HEK293T (cell line): ENCODE measurements at regions not wholly inside any gene's neighbourhood (a gene's known extent, or its start where the extent isn't known, plus 50 kb on each side); places are given as distances from the start of the nearest gene placed in this dataset.
"Not testable (repeated sequence)": the region's sequence is repeated elsewhere in the genome, so short reads cannot be mapped to it uniquely, and the experiment has no call there.

ENCODE experiments used
- CTCF ChIA-PET: fragments of 350-600 bp; formaldehyde crosslinking; extraction: SDS; loops from one replicate; lab custom pipeline; 2021; ENCODE audit warnings: antibody characterized with exemption, inconsistent platforms; lab: Yijun Ruan, JAX
- POLR2A ChIA-PET: fragments of 350-600 bp; formaldehyde crosslinking; extraction: SDS; loops from one replicate; lab custom pipeline; 2020; ENCODE audit warnings: antibody characterized with exemption, inconsistent platforms; lab: Yijun Ruan, JAX
- DNase-seq: peaks from one replicate; pipeline ENCODE4 v3.0.0; 2012; ENCODE audit warnings: mixed read lengths; ENCODE audit errors: extremely low spot score
- ARNT ChIP-seq: fragments of 450-650 bp; IDR thresholded peaks from 2 replicates; pipeline ENCODE4 v1.6.1; 2017; ENCODE audit warnings: mild to moderate bottlenecking
- BHLHE40 ChIP-seq: fragments of 450-650 bp; IDR thresholded peaks from 2 replicates; pipeline ENCODE4 v1.6.1; 2016; ENCODE audit warnings: mild to moderate bottlenecking, moderate library complexity, borderline replicate concordance
- CTBP1 ChIP-seq: fragments of 450-650 bp; IDR thresholded peaks from 2 replicates; pipeline ENCODE4 v1.6.1; 2016; ENCODE audit warnings: borderline replicate concordance
- ELF4 ChIP-seq: fragments of 450-650 bp; IDR thresholded peaks from 2 replicates; pipeline ENCODE4 v1.6.1; 2017; ENCODE audit warnings: antibody characterized with exemption
- FOXA1 ChIP-seq: fragments of 450-650 bp; IDR thresholded peaks from 2 replicates; pipeline ENCODE4 v1.6.1; 2016; ENCODE audit warnings: mild to moderate bottlenecking
- FOXK2 ChIP-seq: fragments of 450-650 bp; IDR thresholded peaks from 2 replicates; pipeline ENCODE4 v1.6.1; 2016; ENCODE audit warnings: mild to moderate bottlenecking
- FOXM1 ChIP-seq: fragments of 450-650 bp; IDR thresholded peaks from 2 replicates; pipeline ENCODE4 v1.6.1; 2017; ENCODE audit warnings: mild to moderate bottlenecking, borderline replicate concordance
- HDGF ChIP-seq: fragments of 450-650 bp; IDR thresholded peaks from 2 replicates; pipeline ENCODE4 v1.6.1; 2017; ENCODE audit warnings: antibody characterized with exemption, borderline replicate concordance
- L3MBTL2 ChIP-seq: fragments of 450-650 bp; conservative IDR thresholded peaks from 2 replicates; pipeline ENCODE4 v1.6.1; 2016; ENCODE audit warnings: mild to moderate bottlenecking
- LEF1 ChIP-seq: fragments of 450-650 bp; IDR thresholded peaks from 2 replicates; pipeline ENCODE4 v1.6.1; 2017; ENCODE audit warnings: mild to moderate bottlenecking, borderline replicate concordance
- NFRKB ChIP-seq: fragments of 450-650 bp; IDR thresholded peaks from 2 replicates; pipeline ENCODE4 v1.6.1; 2016; ENCODE audit warnings: mild to moderate bottlenecking, moderate library complexity
- SP1 ChIP-seq: fragments of 450-650 bp; IDR thresholded peaks from 2 replicates; pipeline ENCODE4 v1.6.1; 2017
- SUZ12 ChIP-seq: fragments of 450-650 bp; IDR thresholded peaks from 2 replicates; pipeline ENCODE4 v1.6.1; 2016; ENCODE audit warnings: mild to moderate bottlenecking
- TARDBP ChIP-seq: fragments of 450-650 bp; IDR thresholded peaks from 2 replicates; pipeline ENCODE4 v1.6.1; 2016
- ZNF384 ChIP-seq: fragments of 450-650 bp; IDR thresholded peaks from 2 replicates; pipeline ENCODE4 v1.6.1; 2016
- TF ChIP-seq, protein P1 (sequence below): fragments of 450-650 bp; IDR thresholded peaks from 2 replicates; pipeline ENCODE4 v1.6.1; 2016

DNA sequence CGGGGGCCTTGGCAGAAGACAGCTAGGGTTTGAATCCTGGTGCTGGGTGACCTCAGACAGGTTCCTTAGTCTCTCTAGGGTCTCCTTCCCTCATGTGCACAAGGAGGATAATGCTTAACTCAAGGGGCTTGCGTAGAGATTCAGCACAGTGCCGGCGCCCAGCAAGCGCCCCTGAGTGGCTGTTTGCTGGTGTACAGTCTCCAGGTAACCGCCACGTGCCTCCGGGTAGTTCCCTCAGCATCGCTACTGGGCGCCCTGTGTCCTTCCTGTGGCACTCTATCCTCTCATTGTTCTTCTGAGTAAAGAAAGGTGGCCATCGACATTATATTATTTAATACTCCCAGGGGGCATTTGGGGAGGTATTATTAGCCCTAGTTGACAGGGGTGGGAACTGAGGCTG lies 80.9 kb downstream of the NENF start:
- CTCF ChIA-PET = no interaction called here
- no peak for DNase-seq
- POLR2A ChIA-PET = interaction anchor here (2.6 kb wide), 1 partner anchor 95 kb away, joined by 11 read pairs; the partner anchor contains the start of gene ATF3
- no peak for TF ChIP-seq FOXM1
- no peak for TF ChIP-seq ELF4
- no peak for TF ChIP-seq NFRKB
- TF ChIP-seq SP1 = no peak
- no peak for TF ChIP-seq SUZ12
- TF ChIP-seq FOXA1 = no peak
- no peak for TF ChIP-seq L3MBTL2
- no peak for TF ChIP-seq CTBP1
- no peak for TF ChIP-seq BHLHE40
- no peak for TF ChIP-seq LEF1
- TF ChIP-seq FOXK2 = no peak

DNA sequence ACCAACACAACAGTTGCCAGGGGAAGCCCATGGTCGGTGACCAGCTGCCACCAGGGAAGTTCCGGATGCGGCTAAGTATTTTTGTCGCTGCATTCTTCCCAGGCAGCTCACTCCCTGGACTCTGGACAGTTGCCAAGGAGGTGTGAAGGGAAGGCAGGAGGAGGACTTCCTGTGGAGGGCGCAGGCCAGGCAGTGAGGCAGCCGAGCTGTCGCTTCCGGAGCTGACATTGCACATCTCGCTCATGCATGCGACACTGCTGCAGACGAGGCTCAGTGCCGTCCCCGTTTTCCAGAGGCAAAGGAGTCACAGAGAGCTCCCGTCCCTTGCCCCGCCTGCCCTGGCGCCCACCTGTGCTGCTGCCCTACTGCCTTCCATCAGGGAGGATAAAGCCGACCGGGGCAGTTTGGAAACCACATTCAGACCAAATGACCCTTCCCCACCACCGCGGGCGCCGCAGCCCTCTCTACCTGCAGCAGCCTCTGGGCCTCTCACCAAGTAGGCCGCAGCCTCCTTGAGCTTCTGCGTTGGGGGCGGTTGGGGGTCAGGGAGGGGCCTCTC lies 81.4 kb downstream of the NENF start:
- CTCF ChIA-PET = no interaction called here
- DNase-seq = no peak
- POLR2A ChIA-PET = interaction anchor here (2.6 kb wide), 1 partner anchor 94 kb away, joined by 11 read pairs; the partner anchor contains the start of gene ATF3
- no peak for TF ChIP-seq FOXM1
- TF ChIP-seq CTBP1 = no peak
- TF ChIP-seq, protein P1, sequence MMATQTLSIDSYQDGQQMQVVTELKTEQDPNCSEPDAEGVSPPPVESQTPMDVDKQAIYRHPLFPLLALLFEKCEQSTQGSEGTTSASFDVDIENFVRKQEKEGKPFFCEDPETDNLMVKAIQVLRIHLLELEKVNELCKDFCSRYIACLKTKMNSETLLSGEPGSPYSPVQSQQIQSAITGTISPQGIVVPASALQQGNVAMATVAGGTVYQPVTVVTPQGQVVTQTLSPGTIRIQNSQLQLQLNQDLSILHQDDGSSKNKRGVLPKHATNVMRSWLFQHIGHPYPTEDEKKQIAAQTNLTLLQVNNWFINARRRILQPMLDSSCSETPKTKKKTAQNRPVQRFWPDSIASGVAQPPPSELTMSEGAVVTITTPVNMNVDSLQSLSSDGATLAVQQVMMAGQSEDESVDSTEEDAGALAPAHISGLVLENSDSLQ = no peak
- no peak for TF ChIP-seq NFRKB
- no peak for TF ChIP-seq LEF1
- TF ChIP-seq ELF4 = no peak
- no peak for TF ChIP-seq L3MBTL2
- TF ChIP-seq HDGF = no peak
- no peak for TF ChIP-seq BHLHE40

DNA sequence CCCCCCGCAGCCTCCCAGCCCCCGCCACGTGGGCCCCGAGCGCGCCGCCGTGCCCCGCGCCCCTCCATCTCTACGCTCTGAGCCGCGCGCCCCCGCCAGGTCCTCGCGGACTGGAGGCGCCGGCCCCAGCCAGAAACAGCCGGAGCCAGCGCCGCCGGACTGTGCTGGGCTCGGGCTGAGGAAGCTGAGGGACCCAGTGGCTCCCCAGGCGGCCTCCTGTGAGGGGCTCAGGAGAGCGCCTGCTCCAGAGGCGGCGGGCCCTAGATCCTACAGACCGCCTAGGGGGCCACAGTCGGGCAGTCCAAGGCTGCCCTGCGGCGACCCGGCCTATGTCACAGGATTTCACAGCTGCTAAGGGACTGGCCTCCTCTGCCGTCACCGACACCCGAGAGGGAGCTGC lies 82.1 kb downstream of the NENF start:
- no peak for DNase-seq
- TF ChIP-seq ELF4 (no peak), NFRKB (no peak), L3MBTL2 (no peak), LEF1 (no peak), ZNF384 (no peak), BHLHE40 (no peak), FOXA1 (no peak), HDGF (no peak), ARNT (no peak), TARDBP (no peak), FOXK2 (no peak), CTBP1 (no peak), FOXM1 (no peak), SP1 (no peak), SUZ12 (no peak)
- TF ChIP-seq, protein P1 = no peak
- CTCF ChIA-PET = interaction anchor here (0.8 kb wide), 1 partner anchor 12 kb away, joined by 3 read pairs; no protein-coding TSS in a partner anchor
- POLR2A ChIA-PET = interaction anchor here (2.6 kb wide), 1 partner anchor 93 kb away, joined by 11 read pairs; the partner anchor contains the start of gene ATF3

GRCh38 chr1:212515329-212515760 lies 82.6 kb downstream of the NENF start:
- ChIA-PET POLR2A (no interaction called here), CTCF (interaction anchor here (0.8 kb wide), 1 partner anchor 12 kb away, joined by 3 read pairs; no protein-coding TSS in a partner anchor)
- no peak for TF ChIP-seq FOXK2
- no peak for TF ChIP-seq FOXM1
- TF ChIP-seq SUZ12 = no peak
- TF ChIP-seq NFRKB = no peak
- TF ChIP-seq TARDBP = no peak
- TF ChIP-seq LEF1 = no peak
- no peak for DNase-seq

DNA sequence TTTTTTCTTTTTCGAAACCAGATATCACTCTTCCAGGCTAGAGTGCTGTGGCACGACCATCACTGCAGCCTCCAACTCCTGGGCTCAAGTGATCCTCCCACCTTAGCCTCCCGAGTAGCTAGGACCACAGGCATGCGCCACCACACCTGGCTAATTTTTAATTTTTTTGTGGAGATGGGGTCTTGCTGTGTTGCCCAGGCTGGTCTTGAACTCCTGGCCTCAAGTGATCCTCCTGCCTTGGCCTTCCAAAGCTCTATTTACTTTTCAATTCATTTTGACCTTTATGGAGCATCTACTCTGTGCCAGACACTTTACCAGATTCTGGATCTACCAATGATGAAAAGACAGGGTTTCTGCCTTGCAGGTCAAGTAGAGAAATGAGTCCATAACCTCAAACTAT lies 83.3 kb downstream of the NENF start:
- DNase-seq, CTCF ChIA-PET: not testable (repeated sequence)
- POLR2A ChIA-PET = interaction anchor here (0.9 kb wide), 1 partner anchor 92 kb away, joined by 3 read pairs; the partner anchor contains the start of gene ATF3

GRCh38 chr1:212518188-212519054 lies 85.7 kb downstream of the NENF start:
- ChIA-PET POLR2A (no interaction called here), CTCF (no interaction called here)
- DNase-seq = no peak
- TF ChIP-seq ARNT (no peak), NFRKB (no peak), FOXK2 (no peak), ELF4 (no peak), FOXM1 (no peak), LEF1 (no peak), CTBP1 (no peak), SUZ12 (no peak), ZNF384 (no peak), FOXA1 (no peak), HDGF (no peak), BHLHE40 (no peak)
- TF ChIP-seq, protein P1 = no peak
